ENCODE measurements at regions not wholly inside any gene's neighbourhood (a gene's known extent, or its start where the extent isn't known, plus 50 kb on each side); places are given as distances from the start of the nearest gene placed in this dataset.

GRCh38 chr18:37980556-37980955 lies 415.0 kb upstream of the CELF4 start:
- POLR2A ChIA-PET, result no interaction called here

GRCh38 chr18:37975446-37975845 lies 409.8 kb upstream of the CELF4 start:
- intact Hi-C loops (cut with DNase I, micrococcal nuclease), result no loop called here
- no peak for ATAC-seq
- Mint-ChIP-seq H3K27ac (no peak overlapping the region), H3K4me1 (no peaks in the 10 kb centered on the region), H3K9me3 (ENCODE audit: low read depth) (peaks cover 20% of the 10 kb centered on the region), H3K36me3 (ENCODE audit: low read depth) (no peaks in the 10 kb centered on the region), H3K4me3 (no peak overlapping the region), H3K27me3 (no peaks in the 10 kb centered on the region)
- DNase-seq, result no peak
- CTCF ChIA-PET, result no interaction called here
- POLR2A ChIA-PET, result no interaction called here

More at GRCh38 chr18:37980556-37980955, 415.0 kb upstream of the CELF4 start:
- H3K9me3 Mint-ChIP-seq (ENCODE audit: low read depth), result peaks cover 9% of the 10 kb centered on the region
- H3K27me3 Mint-ChIP-seq, result no peaks in the 10 kb centered on the region
- DNase-seq (no peak), ATAC-seq (peak; percentile 33)
- no peak overlapping the region for H3K4me3 Mint-ChIP-seq
- no peaks in the 10 kb centered on the region for H3K4me1 Mint-ChIP-seq
- H3K27ac Mint-ChIP-seq, result no peak overlapping the region
- intact Hi-C loops (cut with DNase I, micrococcal nuclease), result no loop called here
- CTCF ChIA-PET, result no interaction called here
- no peaks in the 10 kb centered on the region for H3K36me3 Mint-ChIP-seq (ENCODE audit: low read depth)

- ATAC-seq (no peak), DNase-seq (no peak)
- intact Hi-C loops (cut with DNase I, micrococcal nuclease), result no loop called here
- ChIA-PET CTCF (no interaction called here), POLR2A (interaction anchor here (0.5 kb wide), 1 partner anchor 1103 kb away, joined by 3 read pairs; no protein-coding TSS in a partner anchor)
- no peaks in the 10 kb centered on the region for H3K36me3 Mint-ChIP-seq (ENCODE audit: low read depth)
- H3K9me3 Mint-ChIP-seq (ENCODE audit: low read depth), result peaks cover 6% of the 10 kb centered on the region
- H3K27me3 Mint-ChIP-seq, result no peaks in the 10 kb centered on the region
- no peaks in the 10 kb centered on the region for H3K4me1 Mint-ChIP-seq
- H3K27ac Mint-ChIP-seq, result no peak overlapping the region
- H3K4me3 Mint-ChIP-seq, result no peak overlapping the region
Measured at GRCh38 chr18:37967261-37967660, 401.7 kb upstream of the CELF4 start.

- no peaks in the 10 kb centered on the region for H3K4me1 Mint-ChIP-seq
- no peaks in the 10 kb centered on the region for H3K36me3 Mint-ChIP-seq (ENCODE audit: low read depth)
- POLR2A ChIA-PET, result no interaction called here
- H3K27me3 Mint-ChIP-seq, result no peaks in the 10 kb centered on the region
- no peak overlapping the region for H3K4me3 Mint-ChIP-seq
- intact Hi-C loops (cut with DNase I, micrococcal nuclease), result no loop called here
- H3K27ac Mint-ChIP-seq, result no peak overlapping the region
- DNase-seq (no peak), ATAC-seq (no peak)
- peaks cover 4% of the 10 kb centered on the region for H3K9me3 Mint-ChIP-seq (ENCODE audit: low read depth)
- CTCF ChIA-PET, result no interaction called here
Measured at GRCh38 chr18:37965572-37965970, 400.0 kb upstream of the CELF4 start.

GRCh38 chr18:37964885-37965571 lies 399.4 kb upstream of the CELF4 start:
- no peaks in the 10 kb centered on the region for H3K27me3 Mint-ChIP-seq
- DNase-seq, result no peak
- POLR2A ChIA-PET, result no interaction called here
- H3K4me1 Mint-ChIP-seq, result no peaks in the 10 kb centered on the region
- H3K9me3 Mint-ChIP-seq (ENCODE audit: low read depth), result peaks cover 1% of the 10 kb centered on the region
- CTCF ChIA-PET, result no interaction called here
- ATAC-seq, result no peak
- H3K27ac Mint-ChIP-seq, result no peak overlapping the region
- no peaks in the 10 kb centered on the region for H3K36me3 Mint-ChIP-seq (ENCODE audit: low read depth)
- intact Hi-C loops (cut with DNase I, micrococcal nuclease), result no loop called here
- H3K4me3 Mint-ChIP-seq, result no peak overlapping the region

GRCh38 chr18:37963837-37964236 lies 398.2 kb upstream of the CELF4 start:
- ChIA-PET POLR2A (no interaction called here), CTCF (interaction anchor here (0.6 kb wide), 1 partner anchor 36 kb away, joined by 4 read pairs; no protein-coding TSS in a partner anchor)
- ATAC-seq (no peak), DNase-seq (no peak)
- no peaks in the 10 kb centered on the region for H3K27me3 Mint-ChIP-seq
- H3K4me1 Mint-ChIP-seq, result no peaks in the 10 kb centered on the region
- H3K4me3 Mint-ChIP-seq, result no peak overlapping the region
- intact Hi-C loops (cut with DNase I, micrococcal nuclease), result no loop called here
- H3K36me3 Mint-ChIP-seq (ENCODE audit: low read depth), result no peaks in the 10 kb centered on the region
- H3K27ac Mint-ChIP-seq, result no peak overlapping the region
- peaks cover 3% of the 10 kb centered on the region for H3K9me3 Mint-ChIP-seq (ENCODE audit: low read depth)

GRCh38 chr18:37962316-37962966 lies 396.8 kb upstream of the CELF4 start:
- Mint-ChIP-seq H3K4me1 (no peaks in the 10 kb centered on the region), H3K27me3 (no peaks in the 10 kb centered on the region), H3K27ac (no peak overlapping the region), H3K4me3 (no peak overlapping the region), H3K9me3 (ENCODE audit: low read depth) (peaks cover 3% of the 10 kb centered on the region), H3K36me3 (ENCODE audit: low read depth) (no peaks in the 10 kb centered on the region)
- CTCF ChIA-PET, result no interaction called here
- ATAC-seq (no peak), DNase-seq (no peak)
- intact Hi-C loops (cut with DNase I, micrococcal nuclease), result no loop called here
- POLR2A ChIA-PET, result no interaction called here

- Mint-ChIP-seq H3K9me3 (ENCODE audit: low read depth) (peaks cover 1% of the 10 kb centered on the region), H3K4me3 (no peak overlapping the region), H3K36me3 (ENCODE audit: low read depth) (no peaks in the 10 kb centered on the region), H3K4me1 (no peaks in the 10 kb centered on the region), H3K27ac (no peak overlapping the region), H3K27me3 (no peaks in the 10 kb centered on the region)
- ATAC-seq (no peak), DNase-seq (no peak)
- intact Hi-C loops (cut with DNase I, micrococcal nuclease), result no loop called here
- ChIA-PET POLR2A (no interaction called here), CTCF (no interaction called here)
Measured at GRCh38 chr18:37958499-37958898, 392.9 kb upstream of the CELF4 start.

GRCh38 chr18:37956902-37957301 lies 391.3 kb upstream of the CELF4 start:
- Mint-ChIP-seq H3K9me3 (ENCODE audit: low read depth) (peaks cover 1% of the 10 kb centered on the region), H3K36me3 (ENCODE audit: low read depth) (no peaks in the 10 kb centered on the region), H3K4me1 (no peaks in the 10 kb centered on the region), H3K27me3 (no peaks in the 10 kb centered on the region), H3K4me3 (no peak overlapping the region), H3K27ac (no peak overlapping the region)
- ATAC-seq (no peak), DNase-seq (no peak)
- POLR2A ChIA-PET, result no interaction called here
- CTCF ChIA-PET, result no interaction called here
- intact Hi-C loops (cut with DNase I, micrococcal nuclease), result no loop called here

- ChIA-PET CTCF (no interaction called here), POLR2A (no interaction called here)
- H3K36me3 Mint-ChIP-seq (ENCODE audit: low read depth), result no peaks in the 10 kb centered on the region
- no peak for ATAC-seq
- intact Hi-C loops (cut with DNase I, micrococcal nuclease), result no loop called here
- DNase-seq, result no peak
- H3K4me3 Mint-ChIP-seq, result no peak overlapping the region
- no peaks in the 10 kb centered on the region for H3K4me1 Mint-ChIP-seq
- no peak overlapping the region for H3K27ac Mint-ChIP-seq
- peaks cover 1% of the 10 kb centered on the region for H3K9me3 Mint-ChIP-seq (ENCODE audit: low read depth)
- no peaks in the 10 kb centered on the region for H3K27me3 Mint-ChIP-seq
Measured at GRCh38 chr18:37956020-37956419, 390.4 kb upstream of the CELF4 start.

- Mint-ChIP-seq H3K4me1 (no peaks in the 10 kb centered on the region), H3K36me3 (ENCODE audit: low read depth) (no peaks in the 10 kb centered on the region), H3K9me3 (ENCODE audit: low read depth) (peaks cover 1% of the 10 kb centered on the region), H3K27ac (no peak overlapping the region), H3K4me3 (no peak overlapping the region), H3K27me3 (no peaks in the 10 kb centered on the region)
- DNase-seq, result no peak
- POLR2A ChIA-PET, result no interaction called here
- CTCF ChIA-PET, result no interaction called here
- no peak for ATAC-seq
- intact Hi-C loops (cut with DNase I, micrococcal nuclease), result no loop called here
Measured at GRCh38 chr18:37955201-37955600, 389.6 kb upstream of the CELF4 start.

GRCh38 chr18:37953876-37954275 lies 388.3 kb upstream of the CELF4 start:
- ChIA-PET POLR2A (no interaction called here), CTCF (no interaction called here)
- H3K4me3 Mint-ChIP-seq, result no peak overlapping the region
- no peaks in the 10 kb centered on the region for H3K36me3 Mint-ChIP-seq (ENCODE audit: low read depth)
- ATAC-seq (no peak), DNase-seq (no peak)
- intact Hi-C loops (cut with DNase I, micrococcal nuclease), result no loop called here
- no peaks in the 10 kb centered on the region for H3K4me1 Mint-ChIP-seq
- no peaks in the 10 kb centered on the region for H3K9me3 Mint-ChIP-seq (ENCODE audit: low read depth)
- no peaks in the 10 kb centered on the region for H3K27me3 Mint-ChIP-seq
- H3K27ac Mint-ChIP-seq, result no peak overlapping the region

All from activated CD4-positive, alpha-beta T cell treated with anti-CD3 and anti-CD28 coated beads for 36 hours (primary cell).